GM18951 (cell line): ENCODE measurements at regions not wholly inside any gene's neighbourhood (a gene's known extent, or its start where the extent isn't known, plus 50 kb on each side); places are given as distances from the start of the nearest gene placed in this dataset.

Experiments used
- POLR2A ChIP-seq: IDR thresholded peaks from 4 replicates; pipeline ENCODE4 v1.6.1; 2011; ENCODE audit warnings: mild to moderate bottlenecking; ENCODE audit not compliant: insufficient read length, insufficient read depth; ENCODE audit errors: extremely low read depth
- in situ Hi-C: fragments of 300-500 bp; cut with MboI; formaldehyde crosslinking; loops from one replicate; pipeline ENCODE4 v1.12.0; 2022; ENCODE audit warnings: low sequenced_read_pairs, mixed read lengths, inconsistent platforms; ENCODE audit not compliant: unreplicated experiment

- TF ChIP-seq POLR2A, result no peak
- in situ Hi-C loops, result no loop called here
Measured at GRCh38 chr17:36813957-36814563, 123.2 kb upstream of the LHX1 start.

- in situ Hi-C loops, result no loop called here
- TF ChIP-seq POLR2A, result no peak
Measured at GRCh38 chr17:36814958-36815357, 122.3 kb upstream of the LHX1 start.

GRCh38 chr17:36816214-36816906 is 120.9 kb upstream of the LHX1 start:
- in situ Hi-C loops, result no loop called here
- TF ChIP-seq POLR2A, result no peak

GRCh38 chr17:36816907-36817288 is 120.4 kb upstream of the LHX1 start:
- no peak for TF ChIP-seq POLR2A
- in situ Hi-C loops, result no loop called here

GRCh38 chr17:36817483-36818048 is 119.7 kb upstream of the LHX1 start:
- in situ Hi-C loops, result no loop called here

GRCh38 chr17:36818134-36818825 is 119.0 kb upstream of the LHX1 start:
- in situ Hi-C loops, result no loop called here
- no peak for TF ChIP-seq POLR2A

More at GRCh38 chr17:36817483-36818048, 119.7 kb upstream of the LHX1 start:
- TF ChIP-seq POLR2A, result no peak

- no peak for TF ChIP-seq POLR2A
- in situ Hi-C loops, result no loop called here
Measured at GRCh38 chr17:36823850-36824677, 113.2 kb upstream of the LHX1 start.

GRCh38 chr17:36824678-36825101 is 112.6 kb upstream of the LHX1 start:
- in situ Hi-C loops, result no loop called here
- TF ChIP-seq POLR2A, result no peak

- in situ Hi-C loops, result no loop called here
Measured at GRCh38 chr17:36825113-36825512, 112.2 kb upstream of the LHX1 start.

GRCh38 chr17:36825521-36825920 is 111.8 kb upstream of the LHX1 start:
- no peak for TF ChIP-seq POLR2A
- in situ Hi-C loops, result no loop called here

More at GRCh38 chr17:36825113-36825512, 112.2 kb upstream of the LHX1 start:
- no peak for TF ChIP-seq POLR2A

GRCh38 chr17:36825951-36826350 is 111.3 kb upstream of the LHX1 start:
- in situ Hi-C loops, result no loop called here
- TF ChIP-seq POLR2A, result no peak

- in situ Hi-C loops, result no loop called here
- no peak for TF ChIP-seq POLR2A
Measured at GRCh38 chr17:36827081-36827480, 110.2 kb upstream of the LHX1 start.

GRCh38 chr17:36829676-36830075 is 107.6 kb upstream of the LHX1 start:
- TF ChIP-seq POLR2A, result no peak
- in situ Hi-C loops, result no loop called here
